HL-60 (cell line): ENCODE measurements at regions not wholly inside any gene's neighbourhood (a gene's known extent, or its start where the extent isn't known, plus 50 kb on each side); places are given as distances from the start of the nearest gene placed in this dataset.

Source experiments
- CTCF ChIP-seq: IDR thresholded peaks from one replicate; pipeline ENCODE4 v1.5.1; 2011; ENCODE audit warnings: low read length, control low read depth, inconsistent platforms; ENCODE audit not compliant: insufficient read depth
- SPI1 ChIP-seq: IDR thresholded peaks from 2 replicates; pipeline ENCODE4 v1.6.1; 2012; ENCODE audit warnings: low read depth, mild to moderate bottlenecking, borderline replicate concordance

- TF ChIP-seq CTCF (no peak), SPI1 (no peak)
Observed at GRCh38 chr4:114304567-114304966, 294.0 kb upstream of the UGT8 start.
